ENCODE measurements at regions not wholly inside any gene's neighbourhood (a gene's known extent, or its start where the extent isn't known, plus 50 kb on each side); places are given as distances from the start of the nearest gene placed in this dataset.

GRCh38 chr5:2577312-2578036, 174.0 kb downstream of the IRX2 start:
- DNase-seq (ENCODE audit: low spot score), result peak; percentile 38
- intact Hi-C loops (cut with DNase I), result no loop called here

- DNase-seq (ENCODE audit: low spot score), result peak; percentile 35
- intact Hi-C loops (cut with DNase I), result no loop called here
Measured at GRCh38 chr5:2576823-2577222, 174.7 kb downstream of the IRX2 start.

GRCh38 chr5:2575871-2576270, 175.6 kb downstream of the IRX2 start:
- intact Hi-C loops (cut with DNase I), result no loop called here
- no peak for DNase-seq (ENCODE audit: low spot score)

- intact Hi-C loops (cut with DNase I), result no loop called here
- DNase-seq (ENCODE audit: low spot score), result no peak
Measured at GRCh38 chr5:2575292-2575691, 176.2 kb downstream of the IRX2 start.

GRCh38 chr5:2574155-2574554, 177.3 kb downstream of the IRX2 start:
- intact Hi-C loops (cut with DNase I), result no loop called here
- DNase-seq (ENCODE audit: low spot score), result no peak

- peak; percentile 26 for DNase-seq (ENCODE audit: low spot score)
- intact Hi-C loops (cut with DNase I), result no loop called here
Measured at GRCh38 chr5:2570586-2570985, 180.9 kb downstream of the IRX2 start.

GRCh38 chr5:2569774-2570542, 181.5 kb downstream of the IRX2 start:
- intact Hi-C loops (cut with DNase I), result no loop called here
- DNase-seq (ENCODE audit: low spot score), result peak; percentile 57

- DNase-seq (ENCODE audit: low spot score), result peak; percentile 35
- intact Hi-C loops (cut with DNase I), result no loop called here
Measured at GRCh38 chr5:2569176-2569575, 182.3 kb downstream of the IRX2 start.

GRCh38 chr5:2566284-2566683, 185.2 kb downstream of the IRX2 start:
- DNase-seq (ENCODE audit: low spot score), result no peak
- intact Hi-C loops (cut with DNase I), result no loop called here

GRCh38 chr5:2565147-2565546, 186.3 kb downstream of the IRX2 start:
- intact Hi-C loops (cut with DNase I), result no loop called here
- DNase-seq (ENCODE audit: low spot score), result peak; percentile 43

GRCh38 chr5:2563046-2563445, 188.4 kb downstream of the IRX2 start:
- intact Hi-C loops (cut with DNase I), result no loop called here
- peak; percentile 71 for DNase-seq (ENCODE audit: low spot score)

GRCh38 chr5:2562036-2562435, 189.4 kb downstream of the IRX2 start:
- intact Hi-C loops (cut with DNase I), result no loop called here
- peak; percentile 66 for DNase-seq (ENCODE audit: low spot score)

GRCh38 chr5:2560435-2560834, 191.0 kb downstream of the IRX2 start:
- intact Hi-C loops (cut with DNase I), result no loop called here
- peak; percentile 35 for DNase-seq (ENCODE audit: low spot score)

- intact Hi-C loops (cut with DNase I), result no loop called here
- DNase-seq (ENCODE audit: low spot score), result peak; percentile 41
Measured at GRCh38 chr5:2557435-2557834, 194.0 kb downstream of the IRX2 start.

GRCh38 chr5:2556375-2556966, 195.0 kb downstream of the IRX2 start:
- DNase-seq (ENCODE audit: low spot score), result peak; percentile 47
- intact Hi-C loops (cut with DNase I), result no loop called here

- DNase-seq (ENCODE audit: low spot score), result no peak
- intact Hi-C loops (cut with DNase I), result no loop called here
Measured at GRCh38 chr5:2553611-2554010, 197.9 kb downstream of the IRX2 start.

GRCh38 chr5:2550509-2550908, 201.0 kb downstream of the IRX2 start:
- DNase-seq (ENCODE audit: low spot score), result no peak
- intact Hi-C loops (cut with DNase I), result no loop called here

- intact Hi-C loops (cut with DNase I), result no loop called here
- no peak for DNase-seq (ENCODE audit: low spot score)
Measured at GRCh38 chr5:2549900-2550299, 201.6 kb downstream of the IRX2 start.

GRCh38 chr5:2549354-2549753, 202.1 kb downstream of the IRX2 start:
- no peak for DNase-seq (ENCODE audit: low spot score)
- intact Hi-C loops (cut with DNase I), result no loop called here

- DNase-seq (ENCODE audit: low spot score), result no peak
- intact Hi-C loops (cut with DNase I), result no loop called here
Measured at GRCh38 chr5:2546938-2547337, 204.5 kb downstream of the IRX2 start.

GRCh38 chr5:2544003-2544402, 207.5 kb downstream of the IRX2 start:
- intact Hi-C loops (cut with DNase I), result no loop called here
- DNase-seq (ENCODE audit: low spot score), result no peak

All from cardiac septum (tissue), 1 donor.